Right lobe of liver (tissue), 4 donors: ENCODE measurements at regions not wholly inside any gene's neighbourhood (a gene's known extent, or its start where the extent isn't known, plus 50 kb on each side); places are given as distances from the start of the nearest gene placed in this dataset.
A peak's percentile ranks its signal among the peaks of the same experiment; 100 is the strongest.

Experiments
- POLR2A ChIP-seq: fragments of 450-650 bp; IDR thresholded peaks from one replicate; pipeline ENCODE4 v1.6.1; 2017; ENCODE audit warnings: antibody characterized with exemption, mild to moderate bottlenecking
- TF ChIP-seq, protein P1 (sequence below), 4 donors: fragments of 200-600 bp in 3 of 4; fragments of 450-650 bp in 1 of 4; IDR thresholded peaks; one replicate each; pipeline versions ENCODE4 v1.5.1 to v1.8.0; 2016 to 2022; ENCODE audit warnings: antibody characterized with exemption in 4 of 4, mild to moderate bottlenecking in 2 of 4
- donor health status: DM: no; HTN: no; CAD: no.
- donor health status: DM: no; HTN: no; CAD: no.
- donor health status: DM: no; HTN: yes; CAD: no.

GRCh38 chr13:33487575-33488243 lies 202.2 kb upstream of the STARD13 start:
- TF ChIP-seq POLR2A = no peak
- TF ChIP-seq, protein P1, sequence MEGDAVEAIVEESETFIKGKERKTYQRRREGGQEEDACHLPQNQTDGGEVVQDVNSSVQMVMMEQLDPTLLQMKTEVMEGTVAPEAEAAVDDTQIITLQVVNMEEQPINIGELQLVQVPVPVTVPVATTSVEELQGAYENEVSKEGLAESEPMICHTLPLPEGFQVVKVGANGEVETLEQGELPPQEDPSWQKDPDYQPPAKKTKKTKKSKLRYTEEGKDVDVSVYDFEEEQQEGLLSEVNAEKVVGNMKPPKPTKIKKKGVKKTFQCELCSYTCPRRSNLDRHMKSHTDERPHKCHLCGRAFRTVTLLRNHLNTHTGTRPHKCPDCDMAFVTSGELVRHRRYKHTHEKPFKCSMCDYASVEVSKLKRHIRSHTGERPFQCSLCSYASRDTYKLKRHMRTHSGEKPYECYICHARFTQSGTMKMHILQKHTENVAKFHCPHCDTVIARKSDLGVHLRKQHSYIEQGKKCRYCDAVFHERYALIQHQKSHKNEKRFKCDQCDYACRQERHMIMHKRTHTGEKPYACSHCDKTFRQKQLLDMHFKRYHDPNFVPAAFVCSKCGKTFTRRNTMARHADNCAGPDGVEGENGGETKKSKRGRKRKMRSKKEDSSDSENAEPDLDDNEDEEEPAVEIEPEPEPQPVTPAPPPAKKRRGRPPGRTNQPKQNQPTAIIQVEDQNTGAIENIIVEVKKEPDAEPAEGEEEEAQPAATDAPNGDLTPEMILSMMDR (IDR thresholded peaks at IDR 0.05) = peak; percentile 20 to 27 (median 26)
